Hematopoietic multipotent progenitor cell (in vitro differentiated cells): ENCODE measurements at regions not wholly inside any gene's neighbourhood (a gene's known extent, or its start where the extent isn't known, plus 50 kb on each side); places are given as distances from the start of the nearest gene placed in this dataset.

Source experiments
- DNase-seq, 3 donors: peaks; one replicate each; pipeline ENCODE4 v3.0.0-alpha.2; 2011 to 2015; ENCODE audit warnings: low read depth in 2 of 3, low spot score in 2 of 3

DNA sequence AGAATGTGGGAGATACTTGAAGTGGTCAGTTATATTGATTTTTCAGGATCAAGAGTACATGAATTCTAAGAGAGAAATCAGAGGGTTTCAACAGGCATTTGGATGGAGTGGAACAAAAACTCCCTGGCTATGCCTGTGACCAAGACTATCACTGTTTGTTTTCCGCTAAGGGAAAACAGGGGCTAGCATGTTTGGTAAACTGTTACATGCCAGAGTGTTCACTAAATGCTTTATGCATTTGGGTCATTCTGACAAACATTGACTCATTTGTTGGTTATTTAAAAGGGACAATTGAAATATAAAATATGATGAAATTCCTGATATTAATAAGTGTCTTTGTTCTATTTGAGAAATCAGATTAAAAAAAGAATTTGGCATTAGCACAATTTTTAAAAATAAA lies 603.9 kb upstream of the KCNMB2 start:
- DNase-seq, result no peak

DNA sequence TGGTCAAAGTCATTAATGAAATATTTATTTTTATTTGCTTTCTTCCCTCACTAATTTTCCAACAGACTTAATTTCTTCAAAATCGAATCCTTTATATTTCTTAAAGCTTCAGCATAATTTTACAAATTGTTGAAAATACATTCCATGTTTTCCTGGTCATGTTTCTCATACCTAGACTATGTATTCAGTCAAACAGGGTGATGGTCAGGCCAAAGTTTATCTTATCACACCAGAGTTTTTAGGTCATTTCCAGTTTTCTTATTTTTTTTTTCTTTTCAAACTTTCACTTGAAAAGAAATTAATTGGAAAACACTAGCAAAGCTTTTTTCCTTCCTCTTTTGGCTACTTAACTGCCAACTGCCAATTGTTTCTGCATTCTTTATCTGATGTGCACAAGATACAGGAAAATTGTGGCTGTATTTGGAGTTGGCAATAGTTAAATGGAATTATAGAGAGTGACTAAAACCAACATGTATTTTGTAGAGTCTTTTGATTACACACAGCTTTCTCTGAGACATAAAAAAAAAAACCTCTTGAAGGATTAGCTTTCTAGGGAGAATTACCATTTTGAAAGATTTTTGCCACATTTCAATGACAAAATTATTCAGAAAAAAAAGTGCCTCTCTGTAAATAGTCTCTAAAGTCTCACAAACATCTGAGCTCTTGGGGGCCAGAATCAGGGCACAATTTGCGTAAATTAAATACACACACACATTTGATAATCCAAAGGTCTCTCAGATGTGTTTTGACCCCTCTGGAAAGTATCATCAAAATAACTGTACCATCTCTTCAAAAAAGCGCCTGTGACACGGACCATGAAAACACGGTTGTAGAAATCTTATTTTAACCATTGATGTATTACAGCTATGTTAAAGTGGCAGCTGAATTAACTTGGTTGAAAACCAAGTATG lies 603.2 kb upstream of the KCNMB2 start:
- peak in 2 of 3 donors; percentile 31 to 77 for DNase-seq

DNA sequence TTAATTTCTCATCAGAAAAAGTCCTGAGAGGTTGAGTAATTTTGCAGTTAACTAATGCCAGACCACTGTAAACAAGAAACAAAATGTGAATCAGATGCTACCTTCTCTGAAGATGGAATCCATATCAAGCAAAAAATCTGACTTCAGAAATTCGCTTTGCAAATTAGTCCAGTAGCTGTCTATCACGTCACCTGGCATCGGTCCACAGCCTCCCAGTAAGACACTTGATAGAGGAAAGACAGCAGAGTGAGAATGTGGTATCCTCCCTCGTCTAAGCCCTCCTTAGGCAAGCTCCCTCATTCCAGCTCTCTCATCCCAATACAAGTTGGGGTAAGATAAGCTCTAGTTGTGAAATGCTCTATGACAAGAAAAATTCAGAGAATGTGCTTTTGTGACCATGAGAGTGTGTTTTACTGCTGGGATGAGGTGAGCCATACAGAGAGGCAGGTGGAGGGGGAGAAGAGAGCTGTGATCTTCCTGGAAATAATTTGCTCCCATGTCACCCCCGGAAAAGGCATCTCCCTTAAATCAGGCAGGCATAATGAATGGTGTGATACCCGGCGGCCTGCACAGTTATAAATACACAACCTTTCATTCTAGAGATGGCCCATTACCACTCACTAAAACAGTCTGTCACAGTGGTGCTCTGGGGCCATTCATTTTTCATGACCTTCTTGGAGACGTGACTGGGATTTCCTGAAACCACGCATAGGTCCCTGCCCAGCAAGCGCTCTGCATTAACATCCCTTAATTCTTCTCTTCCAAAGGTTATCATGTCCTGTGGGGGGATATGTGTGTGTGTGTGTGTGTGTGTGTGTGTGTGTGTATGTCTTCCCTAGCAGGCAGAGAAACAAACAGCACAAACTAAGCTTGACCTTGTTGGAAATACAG lies 602.0 kb upstream of the KCNMB2 start:
- no peak for DNase-seq

DNA sequence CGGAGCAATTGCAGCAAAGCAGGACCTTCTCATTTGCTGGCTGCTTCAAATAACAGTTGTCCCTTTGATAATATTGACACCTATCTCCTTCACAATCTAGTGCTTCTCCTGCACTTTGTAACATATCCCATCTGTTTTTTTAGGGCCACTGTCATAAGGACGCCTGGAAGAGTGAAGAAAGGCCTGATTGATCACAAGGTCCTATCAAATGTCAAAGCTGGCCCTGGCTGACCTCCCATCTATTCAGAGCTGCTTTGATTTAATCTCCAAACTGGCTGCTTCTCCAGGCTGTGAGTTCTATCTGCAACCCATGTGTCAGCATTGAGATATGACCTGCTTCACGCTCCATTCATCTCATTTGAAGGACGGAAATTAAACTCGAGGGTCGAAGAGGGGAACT lies 601.2 kb upstream of the KCNMB2 start:
- DNase-seq, result peak in 1 of 3 donors; percentile 30

DNA sequence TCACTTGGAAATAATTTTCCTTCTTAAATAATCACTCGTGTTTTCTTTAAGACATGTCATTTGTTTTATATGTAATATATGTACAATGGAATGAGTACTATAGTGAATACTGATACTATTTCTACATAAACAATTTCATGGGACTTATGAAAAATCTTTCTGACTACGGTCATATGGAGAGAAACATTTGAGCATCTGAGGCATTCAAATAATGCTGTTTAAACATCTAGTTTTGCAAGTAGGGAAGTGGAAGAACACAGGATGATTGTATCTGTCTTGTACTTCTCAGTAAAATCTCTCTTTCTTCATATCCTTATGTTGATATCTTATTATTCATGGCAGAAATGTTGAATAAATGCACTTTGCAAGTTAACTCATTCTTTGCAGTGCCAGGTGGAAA lies 599.5 kb upstream of the KCNMB2 start:
- no peak for DNase-seq

DNA sequence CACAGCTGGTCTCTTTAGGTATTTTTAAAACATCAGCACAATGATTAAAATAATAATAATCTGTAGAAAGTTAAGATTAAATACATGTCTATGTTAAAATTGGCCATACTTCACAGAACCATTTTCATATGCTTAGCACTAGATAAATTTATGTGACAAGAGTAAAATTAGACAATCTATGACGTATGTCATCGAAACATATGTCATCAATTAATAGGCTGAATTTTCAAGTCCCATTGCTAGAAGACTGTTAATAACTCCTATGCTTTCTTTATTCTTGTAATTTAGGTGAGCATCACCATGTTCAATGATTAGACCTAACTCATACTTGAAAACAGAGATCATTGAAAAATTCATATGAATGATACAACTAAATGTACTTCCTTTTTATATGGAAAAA lies 593.3 kb upstream of the KCNMB2 start:
- DNase-seq, result no peak

DNA sequence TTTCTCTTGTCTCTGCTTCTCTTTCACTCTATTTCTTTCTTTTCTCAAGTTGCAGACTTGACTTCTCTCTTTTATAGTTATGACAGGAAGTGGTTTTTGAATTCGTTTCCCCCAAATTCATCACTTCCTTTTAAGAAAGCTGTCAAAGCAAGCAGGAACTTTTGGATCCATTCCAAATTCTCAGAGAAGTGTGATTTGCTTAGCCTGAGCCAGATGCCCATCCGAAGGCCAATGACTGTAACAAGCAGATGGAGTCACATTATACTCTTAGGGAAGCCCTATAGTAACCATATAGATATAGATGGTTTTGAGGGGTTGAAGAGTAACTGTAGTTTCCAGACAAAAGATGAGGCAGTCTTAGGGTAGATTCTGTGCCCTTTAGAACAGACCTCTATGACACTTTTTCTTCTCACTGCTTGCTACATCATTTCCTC lies 592.0 kb upstream of the KCNMB2 start:
- DNase-seq, result peak; percentile 3 to 85 (median 61)

DNA sequence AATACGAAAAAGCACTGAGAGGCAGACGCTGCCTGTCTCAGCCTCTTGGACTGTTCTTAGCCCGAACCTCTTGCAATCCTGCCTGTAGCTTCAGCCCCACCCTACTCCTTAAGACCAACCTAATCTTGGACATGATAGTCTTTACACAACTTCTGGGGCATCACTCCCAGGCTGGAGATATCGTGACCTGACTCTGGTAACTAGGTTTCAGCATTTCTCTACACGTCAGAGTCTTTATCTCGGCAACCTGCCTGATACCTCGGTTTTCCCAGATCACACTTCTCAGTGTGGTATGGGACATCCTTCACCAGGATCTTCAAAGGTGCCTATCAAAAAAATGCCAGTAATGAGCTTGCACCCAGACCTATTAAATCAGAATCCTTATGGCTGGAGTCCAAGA lies 590.2 kb upstream of the KCNMB2 start:
- no peak for DNase-seq

DNA sequence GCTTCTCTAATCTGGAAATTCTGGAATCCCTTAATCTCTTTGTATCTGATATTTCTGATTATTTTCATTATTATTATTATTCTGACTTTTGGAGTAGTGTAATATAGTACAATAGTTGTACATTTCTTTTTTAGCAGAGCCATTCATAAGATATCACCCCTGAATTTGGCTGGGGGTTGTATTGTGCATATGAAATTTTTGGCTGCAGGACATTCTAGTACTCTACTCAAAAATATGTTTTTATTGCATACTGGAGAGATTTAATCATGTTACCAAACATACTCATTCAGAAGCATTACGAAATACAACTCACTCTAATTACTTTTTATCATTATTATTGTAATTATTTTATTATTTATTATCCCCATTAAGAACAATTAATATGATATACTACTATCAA lies 589.7 kb upstream of the KCNMB2 start:
- no peak for DNase-seq

DNA sequence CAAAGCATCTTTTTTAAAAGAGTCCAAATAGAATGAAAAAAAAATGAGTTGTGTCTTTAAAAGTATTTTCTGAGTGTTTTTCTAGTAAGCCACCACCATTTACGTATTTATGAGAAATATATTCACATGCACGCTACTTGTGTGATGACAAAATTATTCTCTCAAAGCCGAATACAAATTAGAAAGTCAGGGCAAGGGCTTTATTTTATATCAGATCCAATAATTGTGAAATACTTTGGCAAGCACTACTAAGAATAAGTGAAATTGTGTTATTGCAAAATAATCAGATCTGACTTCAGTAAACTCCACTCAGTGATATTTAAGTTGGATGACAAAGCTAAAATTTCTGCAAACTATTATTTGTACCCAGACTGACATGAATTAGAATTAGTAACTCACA lies 589.3 kb upstream of the KCNMB2 start:
- no peak for DNase-seq

DNA sequence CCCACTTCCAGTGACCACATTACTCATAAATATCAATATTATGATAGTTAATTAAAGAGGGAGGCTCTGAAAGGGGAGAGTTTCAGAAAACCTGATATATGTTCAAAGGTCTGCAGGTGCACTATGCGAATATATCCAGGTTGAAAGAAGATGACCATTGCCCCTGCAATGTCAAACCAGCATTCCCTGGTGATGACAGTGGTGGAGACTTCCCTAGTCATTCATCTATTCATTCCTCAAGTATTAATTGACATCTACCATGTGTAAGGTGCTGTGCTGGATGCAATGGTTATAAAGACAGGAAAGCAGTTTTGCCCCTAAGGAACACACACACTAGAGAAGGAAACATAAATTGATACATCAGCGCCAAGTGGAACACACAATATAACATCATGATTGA lies 588.3 kb upstream of the KCNMB2 start:
- DNase-seq, result no peak

DNA sequence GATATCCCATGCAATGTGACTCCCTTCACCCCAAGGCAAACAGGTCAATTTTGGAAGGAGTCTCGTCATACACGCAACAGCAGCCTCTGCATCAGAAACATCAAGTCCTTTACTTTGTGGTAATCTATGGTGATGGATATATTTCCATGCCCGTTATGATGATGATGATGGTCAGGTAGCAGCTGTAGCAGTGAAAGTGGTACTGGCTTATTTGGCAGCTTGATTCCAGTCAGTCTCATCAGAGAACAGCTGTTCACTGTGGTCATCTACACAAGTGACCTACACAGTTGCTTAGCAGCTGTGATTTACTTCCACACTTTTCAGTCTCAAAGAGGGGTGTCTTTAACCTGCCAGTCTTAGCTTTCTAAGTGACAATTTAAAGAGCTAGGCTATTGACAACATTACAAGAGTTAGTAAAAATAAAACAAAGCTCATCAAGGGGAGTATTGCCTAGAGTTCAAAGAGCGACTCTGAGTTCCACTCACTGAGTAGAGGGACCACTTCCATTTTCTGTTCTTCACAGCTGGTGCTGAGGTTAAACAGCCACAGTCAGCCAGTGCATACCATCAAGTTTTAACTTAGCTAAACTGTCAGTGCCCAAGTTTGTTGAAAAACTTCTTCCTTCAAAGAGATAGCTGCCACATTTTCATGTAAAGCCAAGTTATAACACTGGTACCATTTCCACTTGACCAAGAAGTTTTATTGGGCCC lies 587.4 kb upstream of the KCNMB2 start:
- no peak for DNase-seq

DNA sequence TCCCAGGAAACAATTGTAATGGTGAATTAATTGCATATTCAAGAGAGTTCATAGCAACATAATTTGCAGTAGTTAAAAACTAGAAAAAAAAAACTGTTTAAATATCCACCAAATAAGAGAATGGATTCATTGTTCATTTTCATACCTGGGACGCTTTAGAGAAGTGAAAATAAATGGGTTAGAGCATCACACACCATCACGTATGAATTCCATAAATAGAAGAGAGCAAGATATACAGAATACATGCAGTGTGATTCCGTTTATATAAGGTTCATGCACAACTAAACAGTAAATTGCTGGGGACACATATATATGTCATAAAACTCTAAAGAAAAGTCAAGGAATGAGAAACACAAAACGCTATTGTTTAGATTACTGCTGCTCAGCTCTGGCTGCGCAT lies 577.0 kb upstream of the KCNMB2 start:
- no peak for DNase-seq

DNA sequence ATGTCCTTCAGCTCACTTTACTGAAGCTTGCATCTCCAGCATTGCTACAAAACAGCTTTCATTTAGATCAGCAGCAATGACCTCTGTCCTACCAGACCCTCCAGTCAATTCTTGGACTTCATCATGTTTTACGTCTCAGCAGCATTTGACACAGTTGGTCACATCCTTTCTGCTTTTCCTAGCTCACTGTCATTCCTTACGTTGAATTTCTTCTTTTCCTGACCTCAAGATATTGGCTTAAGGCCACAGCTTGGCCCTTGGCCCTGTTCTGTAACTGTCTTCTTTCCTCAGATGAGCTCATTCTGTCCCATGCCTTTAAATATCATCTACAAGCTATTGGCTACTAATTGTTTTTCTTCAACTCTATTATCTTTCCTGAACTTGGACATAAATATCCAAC lies 576.2 kb upstream of the KCNMB2 start:
- DNase-seq, result no peak

DNA sequence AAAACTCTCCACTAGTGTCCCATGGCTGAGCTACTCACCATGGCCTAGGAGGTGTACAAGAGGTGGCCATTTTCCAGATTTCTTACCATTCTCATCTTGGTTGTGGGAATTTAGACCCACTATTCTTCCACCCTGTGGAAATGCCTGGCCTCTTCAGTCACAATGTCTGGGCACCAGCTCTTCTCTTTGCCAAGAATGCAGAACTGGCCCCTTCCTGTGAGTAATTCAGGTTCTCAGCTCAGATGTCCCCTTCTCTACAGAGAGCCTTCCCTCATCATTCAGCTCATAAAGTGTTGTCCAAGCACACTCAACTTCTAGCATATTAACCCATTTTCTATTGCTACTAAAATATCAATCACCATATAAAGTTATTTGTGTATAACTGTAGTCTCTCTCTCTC lies 575.5 kb upstream of the KCNMB2 start:
- DNase-seq, result no peak

DNA sequence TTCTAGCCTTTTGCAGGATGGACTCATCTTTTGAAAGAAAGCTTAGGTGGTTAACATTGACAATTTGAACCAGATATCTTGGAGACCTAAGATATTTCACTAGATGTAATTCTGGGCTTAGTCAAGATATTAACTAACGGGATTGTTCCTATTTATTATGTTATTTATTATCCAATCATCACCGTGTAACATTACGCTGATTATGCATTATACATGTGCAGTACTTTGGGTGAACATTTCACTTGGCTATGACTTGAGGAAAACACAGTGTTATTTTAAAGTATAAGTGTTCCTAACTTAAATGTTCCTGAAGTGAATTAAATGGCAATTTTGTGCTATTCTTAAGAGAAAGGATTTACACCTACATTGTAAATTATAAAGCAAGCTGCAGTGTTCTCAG lies 574.5 kb upstream of the KCNMB2 start:
- no peak for DNase-seq

DNA sequence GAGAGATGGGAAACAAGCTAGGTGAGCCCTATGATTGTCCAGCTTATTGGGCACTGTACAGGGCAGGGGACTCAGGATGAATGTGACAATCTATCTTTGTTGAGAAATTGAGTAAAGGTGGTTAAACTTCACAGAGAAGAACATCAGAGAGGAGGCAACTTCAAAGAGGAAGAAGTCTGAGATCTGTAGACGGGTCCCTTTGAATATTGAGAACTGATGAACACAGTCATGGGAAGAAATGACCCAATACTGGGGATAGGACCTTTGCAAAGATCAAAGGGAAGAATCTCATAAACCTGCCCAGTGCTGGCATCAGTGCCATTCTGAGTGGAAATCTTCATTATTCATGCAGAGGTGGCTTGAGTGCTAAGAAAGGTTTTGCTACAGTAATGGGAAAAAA lies 569.7 kb upstream of the KCNMB2 start:
- DNase-seq, result no peak

DNA sequence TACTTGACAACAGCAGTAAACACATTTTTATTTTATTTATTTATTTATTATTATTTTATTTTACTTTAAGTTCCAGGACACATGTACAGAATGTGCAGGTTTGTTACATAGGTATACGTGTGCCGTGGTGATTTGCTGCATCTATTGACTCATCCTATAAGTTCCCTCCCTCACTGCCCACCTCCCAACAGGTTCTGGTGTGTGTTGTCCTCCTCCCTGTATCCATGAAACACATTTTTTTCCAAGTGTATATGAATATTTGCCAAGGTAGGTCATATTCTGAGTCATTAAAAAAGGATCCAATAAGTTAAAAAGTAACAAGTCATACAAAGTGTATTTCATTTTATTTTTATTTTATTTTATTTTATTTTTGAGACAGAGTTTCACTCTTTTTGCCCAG lies 567.3 kb upstream of the KCNMB2 start:
- DNase-seq, result no peak

DNA sequence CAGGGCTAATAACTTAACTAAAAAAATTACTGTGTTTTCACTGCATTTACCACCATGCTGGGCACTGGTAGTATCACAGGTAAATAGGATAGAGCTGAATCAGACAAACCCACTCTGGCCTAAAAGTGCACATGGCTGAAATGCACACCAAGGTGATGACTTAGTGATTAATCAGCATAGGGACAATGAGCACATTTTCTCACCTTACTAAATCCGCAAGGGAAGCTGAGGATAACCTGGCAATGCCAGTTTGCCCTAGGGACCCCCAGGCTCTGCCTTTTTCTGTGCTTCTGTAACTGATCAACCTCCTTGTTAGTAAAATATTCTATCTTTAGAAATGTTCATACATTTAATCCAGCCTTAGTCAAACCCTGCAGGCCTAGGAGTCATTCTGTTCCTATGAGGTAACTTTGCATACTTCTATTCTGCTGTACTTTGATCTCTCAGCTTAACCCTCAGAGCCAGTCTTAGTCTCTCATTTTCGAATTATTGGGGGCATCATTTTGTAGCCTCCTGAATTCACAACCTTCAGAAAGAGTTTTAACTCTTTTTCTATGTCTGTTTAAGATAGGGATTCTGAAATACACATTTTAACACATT lies 562.9 kb upstream of the KCNMB2 start:
- no peak for DNase-seq

DNA sequence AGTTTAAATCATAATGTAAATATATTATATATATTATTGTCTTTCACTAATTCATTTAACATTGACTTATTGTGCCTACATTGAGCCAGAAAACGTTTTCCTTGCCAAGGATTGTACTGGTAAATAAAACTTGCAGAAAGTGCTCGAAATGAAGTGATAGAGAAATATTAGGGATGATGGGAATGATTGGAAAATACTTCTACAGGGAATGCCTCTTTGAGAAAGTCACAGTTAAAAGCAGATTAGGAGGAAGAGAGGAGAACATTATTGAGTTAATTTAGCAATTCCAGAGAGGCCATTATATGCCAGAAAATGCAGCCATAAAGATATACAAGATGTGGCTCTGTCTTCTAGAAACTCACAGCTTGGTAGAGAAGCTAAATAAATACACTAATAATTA lies 560.0 kb upstream of the KCNMB2 start:
- DNase-seq, result no peak

DNA sequence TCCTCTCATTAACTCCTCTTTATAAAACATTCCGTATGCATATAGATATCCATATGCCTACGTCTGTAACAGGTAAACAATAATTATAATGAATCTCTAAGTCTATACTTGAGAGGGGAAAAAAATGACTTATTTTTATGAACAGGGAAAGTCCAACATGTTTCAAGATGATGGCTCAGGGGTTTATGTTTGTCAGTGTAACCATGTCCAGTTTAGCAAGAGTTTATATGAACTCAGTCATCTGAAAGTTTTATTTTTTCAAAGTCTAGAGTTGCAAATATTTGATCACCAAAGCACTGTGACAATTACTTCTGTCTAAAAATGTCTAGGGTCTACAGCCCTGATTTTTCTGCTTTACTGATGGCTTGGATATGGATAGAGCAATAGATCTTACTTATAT lies 559.4 kb upstream of the KCNMB2 start:
- no peak for DNase-seq
